ENCODE measurements at regions not wholly inside any gene's neighbourhood (a gene's known extent, or its start where the extent isn't known, plus 50 kb on each side); places are given as distances from the start of the nearest gene placed in this dataset.

DNA sequence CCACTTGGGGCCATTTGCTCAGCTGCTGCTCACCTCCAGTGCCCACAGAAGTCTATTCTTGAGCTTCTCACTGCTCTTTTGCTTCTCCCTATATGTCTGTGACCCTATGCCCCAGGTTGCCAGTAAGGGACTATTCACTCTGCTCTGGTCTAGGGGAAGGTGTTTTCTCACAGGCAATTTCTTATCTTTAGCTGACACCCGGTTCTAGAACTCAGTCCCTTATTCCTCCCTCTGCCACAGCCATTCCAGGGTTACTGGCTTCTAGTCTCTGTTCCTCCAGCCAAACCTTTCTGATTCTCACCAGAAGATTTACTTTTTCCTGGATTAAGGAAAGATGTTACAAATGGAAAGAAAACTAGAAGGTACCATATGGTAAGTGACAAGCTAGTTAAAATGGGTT is 574.0 kb downstream of the NTRK3 start:
- WGBS, 3 donors = 82 to 88% (median 83%) methylated on average over 1 of the region's 1 CpG
- intact Hi-C loops (cut with DNase I) = no loop called here
- no peak for ATAC-seq

DNA sequence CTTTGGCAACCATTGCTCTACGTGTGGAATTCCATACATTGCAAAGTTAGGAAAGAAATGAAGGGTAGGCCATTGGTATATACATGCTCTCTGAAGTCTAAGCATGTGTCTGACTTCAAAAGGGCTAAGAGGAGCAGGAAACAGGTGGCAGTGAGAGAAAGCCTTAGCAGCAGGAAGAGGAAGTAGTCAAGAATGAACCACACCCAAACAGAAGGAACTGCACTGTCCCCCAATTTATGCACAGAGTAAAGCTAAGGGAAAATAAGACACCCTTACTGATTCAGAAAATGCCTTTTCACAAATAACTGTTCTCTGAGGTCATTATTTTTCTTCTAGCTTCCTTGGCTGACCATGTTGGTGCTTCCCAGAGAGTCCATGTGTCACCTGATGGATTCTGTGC is 575.4 kb downstream of the NTRK3 start:
- DNase-seq (no peak), ATAC-seq (no peak)
- Histone ChIP-seq H3K27ac (no peak overlapping the region), H3K4me1 (no peaks in the 10 kb centered on the region), H3K4me3 (no peak overlapping the region), H3K36me3 (ENCODE audit: insufficient read depth in 1 of 2, low read depth in 1 of 2) (no peaks in the 10 kb centered on the region), H3K27me3 (ENCODE audit: insufficient read depth in 3 of 3, low read length in 2 of 3) (no peaks in the 10 kb centered on the region), H3K9me3 (no peaks in the 10 kb centered on the region)
- WGBS, 3 donors = 66 to 78% (median 67%) methylated on average over 1 of the region's 1 CpG
- no peak for TF ChIP-seq CTCF (IDR thresholded peaks at IDR 0.05)
- intact Hi-C loops (cut with DNase I) = no loop called here

More for the DNA sequence above, 574.0 kb downstream of the NTRK3 start:
- Histone ChIP-seq H3K9me3 (no peaks in the 10 kb centered on the region), H3K4me3 (no peak overlapping the region), H3K4me1 (no peaks in the 10 kb centered on the region), H3K27ac (no peak overlapping the region), H3K36me3 (ENCODE audit: insufficient read depth in 1 of 2, low read depth in 1 of 2) (no peaks in the 10 kb centered on the region), H3K27me3 (ENCODE audit: insufficient read depth in 3 of 3, low read length in 2 of 3) (no peaks in the 10 kb centered on the region)
- no peak for DNase-seq
- TF ChIP-seq CTCF (IDR thresholded peaks at IDR 0.05) = no peak

GRCh38 chr15:87680208-87680607 is 576.3 kb downstream of the NTRK3 start:
- WGBS, 3 donors = 90 to 100% (median 96%) methylated on average over 1 of the region's 1 CpG
- ATAC-seq (no peak), DNase-seq (no peak)
- Histone ChIP-seq H3K27ac (no peak overlapping the region), H3K36me3 (ENCODE audit: insufficient read depth in 1 of 2, low read depth in 1 of 2) (no peaks in the 10 kb centered on the region), H3K9me3 (no peaks in the 10 kb centered on the region), H3K4me3 (no peak overlapping the region), H3K4me1 (no peaks in the 10 kb centered on the region), H3K27me3 (ENCODE audit: insufficient read depth in 3 of 3, low read length in 2 of 3) (no peaks in the 10 kb centered on the region)
- intact Hi-C loops (cut with DNase I) = no loop called here
- TF ChIP-seq CTCF (IDR thresholded peaks at IDR 0.05) = no peak

GRCh38 chr15:87675271-87675670 is 581.3 kb downstream of the NTRK3 start:
- 83 to 95% (median 93%) methylated on average over 5 of the region's 5 CpGs for WGBS, 3 donors
- no peaks in the 10 kb centered on the region for H3K27me3 ChIP-seq (ENCODE audit: insufficient read depth in 3 of 3, low read length in 2 of 3)
- intact Hi-C loops (cut with DNase I) = no loop called here
- H3K4me3 ChIP-seq = no peak overlapping the region
- TF ChIP-seq CTCF (IDR thresholded peaks at IDR 0.05) = no peak
- no peaks in the 10 kb centered on the region for H3K36me3 ChIP-seq (ENCODE audit: insufficient read depth in 1 of 2, low read depth in 1 of 2)
- no peaks in the 10 kb centered on the region for H3K4me1 ChIP-seq
- DNase-seq = no peak
- H3K27ac ChIP-seq = no peak overlapping the region
- ATAC-seq = no peak
- no peaks in the 10 kb centered on the region for H3K9me3 ChIP-seq

Data from psoas muscle (tissue), 7 donors.